ENCODE measurements at regions not wholly inside any gene's neighbourhood (a gene's known extent, or its start where the extent isn't known, plus 50 kb on each side); places are given as distances from the start of the nearest gene placed in this dataset.

DNA sequence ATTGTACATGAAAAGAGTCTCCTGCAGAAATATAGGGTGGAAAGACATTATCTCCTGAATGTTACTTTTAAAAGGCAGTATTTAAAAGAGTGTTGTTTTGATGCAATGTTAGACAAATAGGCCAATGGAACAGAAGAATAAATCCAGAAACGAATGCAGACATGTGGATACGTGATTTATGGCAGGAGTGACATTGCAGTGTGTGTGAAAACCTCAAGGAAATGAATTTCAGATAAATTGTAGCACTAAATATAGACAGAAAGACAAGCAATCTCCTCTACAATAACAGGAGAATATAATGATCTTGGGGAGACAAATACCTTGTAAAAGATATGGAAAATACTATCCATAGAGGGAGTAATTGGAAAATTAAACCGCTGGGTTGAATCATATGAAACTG is 387.8 kb upstream of the CHRM3 start:
- 37% methylated on average over 3 of the region's 3 CpGs for WGBS
- no peak for DNase-seq (ENCODE audit: low read depth in 6 of 9, low spot score in 9 of 9)
- H3K4me1 ChIP-seq (ENCODE audit: control insufficient read depth in 2 of 2, insufficient read depth in 2 of 2, low read length in 2 of 2), result no peaks in the 10 kb centered on the region
- no peaks in the 10 kb centered on the region for H3K36me3 ChIP-seq (ENCODE audit: control insufficient read depth in 2 of 2, insufficient read depth in 2 of 2, low read length in 1 of 2)
- H3K9me3 ChIP-seq (ENCODE audit: control insufficient read depth in 2 of 2, insufficient read depth in 1 of 2, low read length in 1 of 2), result no peaks in the 10 kb centered on the region
- H3K27me3 ChIP-seq (ENCODE audit: control insufficient read depth in 2 of 2, insufficient read depth in 1 of 2, low read length in 1 of 2), result no peaks in the 10 kb centered on the region
- H3K27ac ChIP-seq (ENCODE audit: low read depth in 1 of 2, low read length in 1 of 2), result no peak overlapping the region
- no peak overlapping the region for H3K4me3 ChIP-seq (ENCODE audit: low read length in 2 of 2)

DNA sequence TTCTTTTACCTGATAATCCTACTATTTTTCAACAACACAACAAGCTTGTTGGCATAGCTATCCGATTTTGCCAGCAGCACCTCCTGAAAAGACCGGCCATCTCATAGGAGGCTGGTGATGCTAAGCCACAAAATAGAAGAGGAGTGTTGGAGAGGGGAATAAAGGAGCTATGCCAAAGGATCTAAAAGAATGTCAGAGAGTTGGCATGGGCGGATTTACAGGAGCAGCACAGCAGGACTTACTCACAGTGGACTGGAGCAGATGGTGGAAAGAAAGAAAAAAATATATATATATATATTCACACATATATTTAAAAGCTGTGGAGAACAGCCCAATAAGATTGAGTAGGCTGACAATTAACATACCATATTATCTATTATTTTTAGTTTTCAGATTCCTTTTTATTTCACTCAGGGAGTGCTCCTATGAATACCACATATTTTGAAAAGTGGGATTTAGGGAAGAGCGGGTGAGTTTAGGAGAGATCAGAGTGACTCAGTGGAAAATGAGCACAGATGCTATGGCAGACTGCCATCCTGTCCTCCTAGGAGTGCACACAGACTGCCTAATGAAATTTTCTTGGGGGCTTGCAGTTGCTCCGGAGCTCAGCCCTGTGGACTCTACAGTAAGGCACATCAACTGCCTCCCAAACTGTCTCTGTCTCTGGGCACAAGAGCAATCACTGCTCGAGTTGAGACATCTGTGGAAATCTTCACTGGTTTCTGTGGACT is 394.4 kb upstream of the CHRM3 start:
- Histone ChIP-seq H3K27ac (ENCODE audit: low read depth in 1 of 2, low read length in 1 of 2) (no peak overlapping the region), H3K4me1 (ENCODE audit: control insufficient read depth in 2 of 2, insufficient read depth in 2 of 2, low read length in 2 of 2) (no peaks in the 10 kb centered on the region), H3K4me3 (ENCODE audit: low read length in 2 of 2) (no peak overlapping the region), H3K36me3 (ENCODE audit: control insufficient read depth in 2 of 2, insufficient read depth in 2 of 2, low read length in 1 of 2) (no peaks in the 10 kb centered on the region), H3K9me3 (ENCODE audit: control insufficient read depth in 2 of 2, insufficient read depth in 1 of 2, low read length in 1 of 2) (no peaks in the 10 kb centered on the region), H3K27me3 (ENCODE audit: control insufficient read depth in 2 of 2, insufficient read depth in 1 of 2, low read length in 1 of 2) (no peaks in the 10 kb centered on the region)
- 92% methylated on average over 6 of the region's 6 CpGs for WGBS
- DNase-seq (ENCODE audit: low read depth in 6 of 9, low spot score in 9 of 9), result no peak

DNA sequence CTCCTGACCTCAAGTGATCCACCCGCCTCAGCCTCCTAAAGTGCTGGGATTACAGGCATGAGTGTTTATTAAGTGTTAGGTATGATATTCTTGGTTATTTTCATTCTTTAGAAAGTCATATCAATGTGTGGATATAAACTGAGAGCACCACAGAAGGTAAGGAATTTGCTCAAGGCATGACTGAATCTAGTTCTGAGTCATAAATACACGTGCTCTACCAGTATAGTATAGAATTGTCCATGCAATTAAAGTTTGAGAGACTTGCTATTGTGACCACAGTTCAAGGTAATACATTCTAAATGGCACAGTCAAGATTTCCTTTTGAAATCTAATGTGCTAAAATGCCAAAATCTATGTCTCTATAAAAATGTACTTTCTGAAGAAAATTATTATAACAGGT is 401.1 kb upstream of the CHRM3 start:
- Histone ChIP-seq H3K4me1 (ENCODE audit: control insufficient read depth in 2 of 2, insufficient read depth in 2 of 2, low read length in 2 of 2) (no peaks in the 10 kb centered on the region), H3K9me3 (ENCODE audit: control insufficient read depth in 2 of 2, insufficient read depth in 1 of 2, low read length in 1 of 2) (no peaks in the 10 kb centered on the region), H3K4me3 (ENCODE audit: low read length in 2 of 2) (no peak overlapping the region), H3K27me3 (ENCODE audit: control insufficient read depth in 2 of 2, insufficient read depth in 1 of 2, low read length in 1 of 2) (no peaks in the 10 kb centered on the region), H3K36me3 (ENCODE audit: control insufficient read depth in 2 of 2, insufficient read depth in 2 of 2, low read length in 1 of 2) (no peaks in the 10 kb centered on the region), H3K27ac (ENCODE audit: low read depth in 1 of 2, low read length in 1 of 2) (no peak overlapping the region)
- DNase-seq (ENCODE audit: low read depth in 6 of 9, low spot score in 9 of 9), result no peak
- 94% methylated on average over 2 of the region's 2 CpGs for WGBS

DNA sequence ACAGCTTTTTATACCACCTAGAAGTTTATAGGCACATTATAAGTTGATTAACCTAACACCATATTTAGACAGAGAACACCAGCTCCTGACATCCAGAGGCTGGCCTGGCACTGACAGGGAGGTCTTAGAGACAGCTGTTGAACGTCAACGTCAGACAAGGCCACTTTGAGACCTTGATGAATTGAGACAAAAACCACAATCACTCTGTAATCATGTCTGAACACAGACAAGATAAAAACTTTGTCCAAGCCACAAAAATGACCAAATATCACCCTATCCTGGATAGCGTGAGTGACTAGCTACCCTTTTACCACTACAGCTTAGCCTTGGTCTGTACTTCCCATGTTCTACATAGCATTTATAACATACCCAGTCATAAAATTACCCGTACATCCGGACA is 403.6 kb upstream of the CHRM3 start:
- no peak for DNase-seq (ENCODE audit: low read depth in 6 of 9, low spot score in 9 of 9)
- H3K27me3 ChIP-seq (ENCODE audit: control insufficient read depth in 2 of 2, insufficient read depth in 1 of 2, low read length in 1 of 2), result no peaks in the 10 kb centered on the region
- H3K27ac ChIP-seq (ENCODE audit: low read depth in 1 of 2, low read length in 1 of 2), result no peak overlapping the region
- no peaks in the 10 kb centered on the region for H3K9me3 ChIP-seq (ENCODE audit: control insufficient read depth in 2 of 2, insufficient read depth in 1 of 2, low read length in 1 of 2)
- H3K4me3 ChIP-seq (ENCODE audit: low read length in 2 of 2), result no peak overlapping the region
- WGBS, result 80% methylated on average over 5 of the region's 5 CpGs
- H3K4me1 ChIP-seq (ENCODE audit: control insufficient read depth in 2 of 2, insufficient read depth in 2 of 2, low read length in 2 of 2), result no peaks in the 10 kb centered on the region
- H3K36me3 ChIP-seq (ENCODE audit: control insufficient read depth in 2 of 2, insufficient read depth in 2 of 2, low read length in 1 of 2), result no peaks in the 10 kb centered on the region

DNA sequence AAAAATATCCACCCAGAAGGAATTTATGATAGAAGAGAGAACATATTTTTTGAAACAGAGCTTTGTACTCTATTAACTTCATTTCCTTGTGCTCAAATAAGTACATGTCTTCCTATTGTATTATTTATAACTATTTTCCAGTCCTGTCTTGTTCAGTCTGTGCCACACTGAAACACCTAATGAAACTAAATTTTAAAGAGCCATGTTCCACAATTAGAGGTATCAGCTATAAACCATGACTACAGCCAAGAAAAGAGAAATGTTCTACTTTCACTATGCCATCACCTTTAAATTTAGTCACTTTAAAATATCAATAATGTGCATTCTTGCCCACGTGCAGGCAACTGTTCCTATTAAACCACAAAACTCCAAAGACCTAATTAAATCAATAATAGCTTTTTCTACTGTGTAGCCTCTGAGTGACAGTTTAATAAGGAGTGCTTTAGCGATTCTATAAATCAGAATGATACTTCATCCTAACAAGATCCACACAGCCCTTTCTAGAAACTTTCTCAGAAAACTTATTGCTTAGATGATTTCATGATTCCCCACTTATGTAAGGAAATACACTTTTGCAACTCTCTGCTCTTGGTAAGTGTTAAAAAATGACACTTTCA is 404.9 kb upstream of the CHRM3 start:
- Histone ChIP-seq H3K36me3 (ENCODE audit: control insufficient read depth in 2 of 2, insufficient read depth in 2 of 2, low read length in 1 of 2) (no peaks in the 10 kb centered on the region), H3K4me3 (ENCODE audit: low read length in 2 of 2) (no peak overlapping the region), H3K27ac (ENCODE audit: low read depth in 1 of 2, low read length in 1 of 2) (no peak overlapping the region), H3K9me3 (ENCODE audit: control insufficient read depth in 2 of 2, insufficient read depth in 1 of 2, low read length in 1 of 2) (no peaks in the 10 kb centered on the region), H3K27me3 (ENCODE audit: control insufficient read depth in 2 of 2, insufficient read depth in 1 of 2, low read length in 1 of 2) (no peaks in the 10 kb centered on the region), H3K4me1 (ENCODE audit: control insufficient read depth in 2 of 2, insufficient read depth in 2 of 2, low read length in 2 of 2) (no peaks in the 10 kb centered on the region)
- WGBS, result 85% methylated on average over 2 of the region's 2 CpGs
- no peak for DNase-seq (ENCODE audit: low read depth in 6 of 9, low spot score in 9 of 9)

DNA sequence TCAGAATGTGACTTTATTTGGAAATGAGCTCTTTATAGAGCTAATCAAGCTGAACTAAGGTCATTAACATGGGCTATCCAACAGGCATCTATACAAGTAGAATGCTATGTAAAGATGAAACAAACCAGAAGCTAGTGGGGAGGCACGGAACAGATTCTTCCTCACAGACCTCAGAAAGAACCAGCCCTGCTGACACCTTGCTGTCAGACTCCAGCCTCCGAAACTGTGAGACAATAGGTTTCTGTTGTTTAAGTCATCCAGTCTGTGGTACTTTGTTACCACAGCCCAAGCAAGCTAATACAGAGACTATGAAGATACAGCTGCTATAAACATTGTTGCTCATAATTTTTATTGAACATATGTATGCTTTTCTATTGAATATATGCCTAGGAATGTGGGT is 406.3 kb upstream of the CHRM3 start:
- no peaks in the 10 kb centered on the region for H3K27me3 ChIP-seq (ENCODE audit: control insufficient read depth in 2 of 2, insufficient read depth in 1 of 2, low read length in 1 of 2)
- DNase-seq (ENCODE audit: low read depth in 6 of 9, low spot score in 9 of 9), result no peak
- H3K27ac ChIP-seq (ENCODE audit: low read depth in 1 of 2, low read length in 1 of 2), result no peak overlapping the region
- WGBS, result 92% methylated on average over 2 of the region's 2 CpGs
- H3K36me3 ChIP-seq (ENCODE audit: control insufficient read depth in 2 of 2, insufficient read depth in 2 of 2, low read length in 1 of 2), result no peaks in the 10 kb centered on the region
- no peak overlapping the region for H3K4me3 ChIP-seq (ENCODE audit: low read length in 2 of 2)
- no peaks in the 10 kb centered on the region for H3K9me3 ChIP-seq (ENCODE audit: control insufficient read depth in 2 of 2, insufficient read depth in 1 of 2, low read length in 1 of 2)
- no peaks in the 10 kb centered on the region for H3K4me1 ChIP-seq (ENCODE audit: control insufficient read depth in 2 of 2, insufficient read depth in 2 of 2, low read length in 2 of 2)

DNA sequence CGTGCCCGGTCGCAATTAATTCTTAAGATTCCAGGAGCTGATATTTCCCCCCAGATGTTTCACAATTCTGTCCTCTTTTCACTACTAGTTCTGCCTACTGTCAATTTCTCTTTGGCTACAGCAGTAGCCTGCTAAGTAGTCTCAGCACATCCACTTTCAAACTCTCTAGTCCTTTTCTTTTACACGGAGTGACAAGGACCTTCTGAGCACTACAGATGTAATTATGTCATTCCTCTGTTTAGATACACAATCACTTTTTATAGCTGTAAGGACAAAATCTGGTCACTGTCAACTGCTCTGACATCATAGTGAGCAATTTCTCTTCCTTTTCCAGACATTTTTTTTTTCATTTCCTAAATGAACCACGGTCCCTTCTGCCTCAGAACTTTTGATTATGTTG is 421.7 kb upstream of the CHRM3 start:
- DNase-seq (ENCODE audit: low read depth in 6 of 9, low spot score in 9 of 9), result no peak
- WGBS, result 87% methylated on average over 5 of the region's 5 CpGs
- Histone ChIP-seq H3K4me3 (ENCODE audit: low read length in 2 of 2) (no peak overlapping the region), H3K4me1 (ENCODE audit: control insufficient read depth in 2 of 2, insufficient read depth in 2 of 2, low read length in 2 of 2) (no peaks in the 10 kb centered on the region), H3K9me3 (ENCODE audit: control insufficient read depth in 2 of 2, insufficient read depth in 1 of 2, low read length in 1 of 2) (no peaks in the 10 kb centered on the region), H3K27me3 (ENCODE audit: control insufficient read depth in 2 of 2, insufficient read depth in 1 of 2, low read length in 1 of 2) (no peaks in the 10 kb centered on the region), H3K27ac (ENCODE audit: low read depth in 1 of 2, low read length in 1 of 2) (no peak overlapping the region), H3K36me3 (ENCODE audit: control insufficient read depth in 2 of 2, insufficient read depth in 2 of 2, low read length in 1 of 2) (no peaks in the 10 kb centered on the region)

DNA sequence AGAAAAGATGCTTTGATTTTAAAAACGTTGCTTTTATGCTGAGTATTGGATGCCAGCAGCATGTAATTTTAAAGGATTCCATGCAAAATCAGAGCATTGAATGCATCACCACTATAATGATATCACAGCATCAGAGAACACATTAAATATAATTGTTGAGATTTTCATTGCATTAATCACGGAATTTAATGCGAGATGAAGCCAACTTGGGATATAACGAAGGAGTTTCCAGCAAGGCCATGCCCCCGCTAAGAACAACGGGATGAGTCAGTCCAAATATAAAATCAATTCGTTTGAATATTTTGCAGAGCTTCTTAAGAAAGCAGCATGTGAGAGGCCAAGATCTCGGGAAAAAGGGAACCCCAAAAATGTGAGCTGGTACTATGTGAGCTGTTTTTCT is 423.4 kb upstream of the CHRM3 start:
- H3K27me3 ChIP-seq (ENCODE audit: control insufficient read depth in 2 of 2, insufficient read depth in 1 of 2, low read length in 1 of 2), result no peaks in the 10 kb centered on the region

DNA sequence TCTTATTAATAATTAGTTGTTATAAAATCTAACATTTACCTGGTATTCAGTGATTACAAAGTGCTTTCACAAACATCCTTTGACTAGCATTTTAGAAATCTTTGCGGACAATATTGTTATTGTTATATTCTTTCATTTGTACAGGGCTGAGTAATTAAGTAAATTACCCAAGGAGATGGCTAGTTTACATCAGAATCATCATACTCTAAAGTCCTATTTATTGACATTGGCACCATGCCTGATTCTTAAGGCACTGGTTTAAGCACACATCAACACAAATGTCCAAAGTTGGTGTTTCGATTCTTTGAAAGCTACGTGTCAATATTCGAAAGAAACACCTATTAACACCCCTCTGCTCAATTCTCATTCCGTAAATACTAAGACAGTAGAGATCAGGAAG is 424.6 kb upstream of the CHRM3 start:
- Histone ChIP-seq H3K9me3 (ENCODE audit: control insufficient read depth in 2 of 2, insufficient read depth in 1 of 2, low read length in 1 of 2) (no peaks in the 10 kb centered on the region), H3K4me1 (ENCODE audit: control insufficient read depth in 2 of 2, insufficient read depth in 2 of 2, low read length in 2 of 2) (no peaks in the 10 kb centered on the region), H3K27me3 (ENCODE audit: control insufficient read depth in 2 of 2, insufficient read depth in 1 of 2, low read length in 1 of 2) (no peaks in the 10 kb centered on the region), H3K27ac (ENCODE audit: low read depth in 1 of 2, low read length in 1 of 2) (no peak overlapping the region), H3K4me3 (ENCODE audit: low read length in 2 of 2) (no peak overlapping the region), H3K36me3 (ENCODE audit: control insufficient read depth in 2 of 2, insufficient read depth in 2 of 2, low read length in 1 of 2) (no peaks in the 10 kb centered on the region)
- 77% methylated on average over 5 of the region's 5 CpGs for WGBS
- DNase-seq (ENCODE audit: low read depth in 6 of 9, low spot score in 9 of 9), result no peak

More for the DNA sequence above, 423.4 kb upstream of the CHRM3 start:
- Histone ChIP-seq H3K9me3 (ENCODE audit: control insufficient read depth in 2 of 2, insufficient read depth in 1 of 2, low read length in 1 of 2) (no peaks in the 10 kb centered on the region), H3K27ac (ENCODE audit: low read depth in 1 of 2, low read length in 1 of 2) (no peak overlapping the region), H3K36me3 (ENCODE audit: control insufficient read depth in 2 of 2, insufficient read depth in 2 of 2, low read length in 1 of 2) (no peaks in the 10 kb centered on the region), H3K4me1 (ENCODE audit: control insufficient read depth in 2 of 2, insufficient read depth in 2 of 2, low read length in 2 of 2) (no peaks in the 10 kb centered on the region), H3K4me3 (ENCODE audit: low read length in 2 of 2) (no peak overlapping the region)
- no peak for DNase-seq (ENCODE audit: low read depth in 6 of 9, low spot score in 9 of 9)
- 96% methylated on average over 8 of the region's 8 CpGs for WGBS

All from thymus (tissue), 11 donors.